Adrenal gland (tissue), 5 donors: ENCODE measurements at regions not wholly inside any gene's neighbourhood (a gene's known extent, or its start where the extent isn't known, plus 50 kb on each side); places are given as distances from the start of the nearest gene placed in this dataset.
"Not testable (repeated sequence)": the region's sequence is repeated elsewhere in the genome, so short reads cannot be mapped to it uniquely, and the experiment has no call there.

ENCODE experiments used
- CTCF ChIP-seq, 6 experiments: fragments of 450-650 bp in 4 of 6; fragments of 200-600 bp in 2 of 6; sonication (generic) in 1 of 6; IDR thresholded peaks; 1 replicate in 5 of 6; 2 replicates in 1 of 6; pipeline versions ENCODE4 v1.5.1 to v1.8.0; 2016 to 2021; ENCODE audit warnings: antibody characterized with exemption in 6 of 6, mild to moderate bottlenecking in 2 of 6, moderate library complexity in 1 of 6
- POLR2A ChIP-seq, 2 donors: fragments of 450-650 bp; IDR thresholded peaks; one replicate each; pipeline ENCODE4 v1.6.1; 2017; ENCODE audit warnings: antibody characterized with exemption in 2 of 2, mild to moderate bottlenecking in 2 of 2, moderate library complexity in 1 of 2
- donor health status: DM: no; HTN: no; CAD: no.

GRCh38 chr22:11574231-11574630 is 3953.8 kb upstream of the OR11H1 start:
- not testable (repeated sequence) for TF ChIP-seq POLR2A, CTCF (IDR thresholded peaks at IDR 0.05)
